Activated CD8-positive, alpha-beta memory T cell treated with anti-CD3 and anti-CD28 coated beads, Interleukin-2, amount 50 U/mL, for 24 hours (primary cell): ENCODE measurements at regions not wholly inside any gene's neighbourhood (a gene's known extent, or its start where the extent isn't known, plus 50 kb on each side); places are given as distances from the start of the nearest gene placed in this dataset.

ENCODE experiments used
- DNase-seq: peaks from one replicate; pipeline ENCODE4 v3.0.0-alpha.2; 2020; ENCODE audit errors: extremely low read depth

GRCh38 chr4:180706766-180707165 lies 1536.4 kb upstream of the TENM3 start:
- no peak for DNase-seq

- no peak for DNase-seq
These were observed 1532.4 kb upstream of the TENM3 start for GRCh38 chr4:180710628-180711337.

GRCh38 chr4:180717451-180718033 lies 1525.7 kb upstream of the TENM3 start:
- no peak for DNase-seq

DNA sequence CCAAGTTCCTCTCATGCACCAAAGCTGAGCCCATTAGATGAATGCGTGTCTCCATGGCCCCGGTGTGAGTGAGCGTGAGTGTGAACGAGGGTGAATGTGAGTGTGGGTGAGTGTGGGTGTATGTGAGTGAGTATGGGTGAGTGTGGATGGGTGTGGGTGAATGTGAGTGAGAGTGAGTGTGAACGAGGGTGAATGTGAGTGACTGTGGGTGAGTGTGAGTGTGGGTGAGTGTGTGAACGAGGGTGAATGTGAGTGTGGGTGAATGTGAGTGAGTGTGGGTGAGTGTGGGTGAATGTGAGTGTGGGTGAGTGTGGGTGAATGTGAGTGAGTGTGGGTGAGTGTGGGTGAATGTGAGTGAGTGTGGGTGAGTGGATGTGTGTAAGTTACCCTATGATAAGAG lies 1521.8 kb upstream of the TENM3 start:
- DNase-seq = no peak

DNA sequence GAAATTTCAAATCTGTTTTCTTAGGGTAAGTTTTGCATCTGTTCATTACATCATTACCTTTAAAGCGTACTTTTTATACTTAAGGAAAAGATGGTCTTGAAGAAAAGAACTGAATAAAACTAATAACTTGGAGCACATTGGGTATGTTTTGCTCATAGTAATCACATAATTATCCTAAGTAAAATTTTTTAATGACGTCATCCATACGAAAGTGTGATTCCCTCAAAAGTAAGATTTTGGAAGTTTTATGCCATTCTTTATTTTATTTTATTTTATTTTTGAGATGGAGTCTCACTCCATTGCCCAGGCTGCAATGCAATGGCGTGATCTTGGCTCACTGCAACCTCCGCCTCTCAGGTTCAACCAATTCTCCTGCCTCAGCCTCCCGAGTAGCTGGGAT lies 1516.6 kb upstream of the TENM3 start:
- DNase-seq = no peak

DNA sequence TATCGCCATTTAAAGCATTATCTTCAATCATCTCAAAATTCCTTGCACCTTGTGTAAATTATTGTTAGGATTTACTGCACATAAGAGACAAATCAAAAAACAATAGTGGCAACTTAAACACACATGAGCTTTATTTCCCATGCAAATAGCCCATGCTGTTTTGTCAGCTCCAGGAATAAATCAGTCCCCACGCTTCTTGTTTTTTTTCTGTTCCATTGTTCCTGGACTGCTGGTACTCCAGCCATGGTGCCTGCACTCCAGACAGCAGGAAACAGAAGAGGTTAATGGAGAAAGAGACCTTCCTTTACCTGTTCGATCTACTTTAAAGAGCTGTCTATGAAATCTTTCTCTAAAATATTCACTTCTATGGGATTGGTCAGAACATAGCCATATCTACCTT lies 1515.7 kb upstream of the TENM3 start:
- no peak for DNase-seq

GRCh38 chr4:180734753-180735432 lies 1508.3 kb upstream of the TENM3 start:
- DNase-seq = no peak

GRCh38 chr4:180741703-180742102 lies 1501.5 kb upstream of the TENM3 start:
- DNase-seq = no peak

DNA sequence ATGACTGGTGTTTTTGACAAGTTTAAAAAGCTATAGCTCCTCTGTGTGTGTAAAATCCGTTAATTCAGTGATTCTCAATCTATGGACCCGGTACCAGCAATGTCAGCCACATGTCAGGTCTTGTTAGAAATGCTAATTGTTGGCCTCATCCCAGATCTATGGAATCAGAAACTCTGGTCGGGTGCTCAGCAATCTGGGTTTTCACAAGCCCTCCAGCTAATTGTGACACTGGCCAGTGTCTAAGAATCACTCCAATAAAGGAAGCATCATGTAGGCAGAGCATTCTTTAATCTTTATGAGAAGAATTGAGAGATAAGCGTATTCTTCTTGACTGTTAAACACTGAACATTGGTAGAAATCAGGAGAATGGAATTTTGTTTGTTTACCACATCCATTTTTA lies 1498.2 kb upstream of the TENM3 start:
- DNase-seq = no peak

- DNase-seq = no peak
These were observed 1492.2 kb upstream of the TENM3 start for GRCh38 chr4:180751009-180751408.

DNA sequence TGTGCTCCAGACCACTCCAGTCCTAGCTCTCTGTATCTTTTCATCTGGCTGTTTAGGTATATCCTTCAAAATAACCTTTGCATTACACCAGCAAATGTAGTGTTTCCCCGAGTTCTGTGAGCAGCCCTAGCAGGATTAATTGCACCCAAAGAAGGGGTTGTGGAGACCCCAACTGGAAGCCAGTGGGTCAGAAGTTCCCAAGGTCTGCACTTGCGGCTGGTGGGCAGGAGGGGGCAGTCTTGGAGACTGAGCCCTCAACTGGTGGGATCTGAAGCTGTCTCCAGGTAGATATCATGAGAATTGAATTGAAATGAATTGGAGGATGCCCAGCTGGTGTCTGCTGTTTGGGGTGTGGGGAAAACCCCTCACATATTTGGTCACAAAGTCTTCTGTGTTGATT lies 1485.3 kb upstream of the TENM3 start:
- no peak for DNase-seq

DNA sequence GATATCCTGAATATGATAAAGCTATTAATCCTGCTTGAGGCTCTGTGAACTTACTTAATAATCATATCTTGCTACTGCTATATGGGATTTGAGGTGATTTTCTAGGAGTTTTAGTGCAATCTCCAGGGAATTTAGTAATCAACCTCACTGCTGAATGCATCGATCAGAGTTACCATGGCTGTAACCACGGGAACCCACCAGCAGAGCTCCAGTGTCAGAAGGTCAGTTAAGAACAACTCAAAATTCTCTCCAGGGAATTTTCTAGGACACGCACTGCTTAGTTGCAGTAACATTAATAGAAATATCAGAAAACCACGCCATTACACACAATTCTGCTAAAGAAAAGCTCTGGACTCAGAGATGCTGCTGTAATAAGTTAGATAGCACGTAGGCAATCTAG lies 1477.2 kb upstream of the TENM3 start:
- no peak for DNase-seq

- no peak for DNase-seq
These were observed 1476.1 kb upstream of the TENM3 start for GRCh38 chr4:180766944-180767729.

- no peak for DNase-seq
These were observed 1474.6 kb upstream of the TENM3 start for GRCh38 chr4:180768610-180769009.

GRCh38 chr4:180769791-180770190 lies 1473.4 kb upstream of the TENM3 start:
- no peak for DNase-seq

GRCh38 chr4:180770265-180770664 lies 1472.9 kb upstream of the TENM3 start:
- DNase-seq = no peak

DNA sequence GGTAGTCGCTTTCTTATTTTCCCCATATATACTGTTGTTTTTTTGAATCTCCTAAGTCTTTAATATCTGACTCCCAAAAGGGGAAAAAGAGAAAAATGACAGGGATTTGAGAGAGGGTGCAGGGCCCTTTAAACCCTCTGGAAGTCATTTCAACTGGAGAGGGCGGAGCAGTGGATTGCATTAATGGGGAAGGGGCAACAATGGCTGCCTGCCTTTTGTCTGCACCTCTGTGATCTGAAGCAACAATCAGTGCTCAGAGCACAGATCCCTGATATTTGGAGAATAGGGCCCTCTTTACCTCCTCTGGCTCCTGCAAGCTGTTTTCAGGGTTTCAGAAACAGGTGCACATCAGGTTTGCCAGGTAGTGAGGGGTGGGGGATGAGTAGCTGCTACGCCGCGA lies 1458.3 kb upstream of the TENM3 start:
- no peak for DNase-seq

GRCh38 chr4:180788729-180789128 lies 1454.5 kb upstream of the TENM3 start:
- DNase-seq = no peak

DNA sequence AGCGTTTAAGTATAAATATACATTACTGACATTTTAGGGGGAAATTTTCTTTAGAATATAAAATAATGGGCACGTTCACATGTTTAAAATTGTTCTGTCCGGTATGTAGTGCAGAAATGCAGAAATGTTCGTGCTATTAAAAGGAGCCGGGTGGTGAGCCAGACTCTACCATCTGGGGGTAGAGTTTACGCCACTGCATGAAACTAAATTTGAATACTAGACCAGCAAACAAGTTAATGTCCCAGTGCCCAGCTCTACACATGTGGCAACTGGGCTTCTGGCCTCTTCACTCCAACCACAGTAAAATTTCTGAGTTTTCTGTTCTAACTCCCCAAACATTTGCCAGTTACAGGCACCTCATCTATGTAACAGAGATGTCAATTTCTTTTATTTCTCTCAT lies 1453.3 kb upstream of the TENM3 start:
- DNase-seq = no peak

GRCh38 chr4:180790471-180790870 lies 1452.7 kb upstream of the TENM3 start:
- DNase-seq = no peak

- DNase-seq = no peak
These were observed 1450.7 kb upstream of the TENM3 start for GRCh38 chr4:180792541-180792940.

DNA sequence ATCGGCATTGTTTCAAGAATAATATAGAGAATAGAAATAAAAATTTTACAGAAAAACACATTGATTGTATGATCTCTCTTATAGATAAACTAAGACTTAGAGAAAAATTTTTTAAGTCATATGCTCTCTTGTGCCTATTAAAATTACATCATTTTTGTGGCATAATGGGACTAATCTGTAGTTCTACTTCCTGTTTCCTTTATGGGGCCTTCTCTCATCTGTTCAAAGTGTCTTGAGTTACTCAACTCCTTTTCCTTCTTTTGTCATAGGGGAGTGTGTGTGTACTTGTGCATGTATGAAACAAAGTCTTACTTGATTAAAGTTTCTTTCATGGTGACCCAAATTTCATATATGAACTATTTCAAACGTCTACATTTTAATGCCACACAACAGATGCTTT lies 1448.9 kb upstream of the TENM3 start:
- DNase-seq = no peak
